ENCODE measurements at regions not wholly inside any gene's neighbourhood (a gene's known extent, or its start where the extent isn't known, plus 50 kb on each side); places are given as distances from the start of the nearest gene placed in this dataset.

GRCh38 chr11:10627816-10628215, 59.4 kb upstream of the LYVE1 start:
- Histone ChIP-seq H2BK120ac (replicated peaks; ENCODE audit: low read depth, low read length) (no peak overlapping the region), H3K36me3 (ENCODE audit: control insufficient read depth in 2 of 4, insufficient read depth in 4 of 4, low read length in 3 of 4) (no peaks in the 10 kb centered on the region), H3K4ac (replicated peaks; ENCODE audit: insufficient read length, low read depth, low read length) (no peak overlapping the region), H3K23me2 (ENCODE audit: low read depth, low read length) (no peaks in the 10 kb centered on the region), H2AK5ac (ENCODE audit: low read depth, low read length) (no peak overlapping the region), H4K8ac (ENCODE audit: extremely low read depth, insufficient read depth, low read length) (no peak overlapping the region), H3K4me3 (ENCODE audit: extremely low read depth in 1 of 4, insufficient read depth in 2 of 4, low read depth in 3 of 4, low read length in 4 of 4) (no peak overlapping the region), H3K4me1 (replicated peaks in 1 of 4; ENCODE audit: control insufficient read depth in 3 of 4, insufficient read depth in 4 of 4, low read length in 3 of 4) (no peaks in the 10 kb centered on the region; a peak in 1 of 7 replicates), H3K4me2 (ENCODE audit: insufficient read depth in 1 of 2, low read depth in 2 of 2, low read length in 2 of 2) (no peak overlapping the region), H3K14ac (ENCODE audit: insufficient read length) (no peak overlapping the region), H3K27me3 (replicated peaks in 1 of 4; ENCODE audit: control insufficient read depth in 3 of 4, extremely low read depth in 1 of 4, insufficient read depth in 3 of 4, low read length in 3 of 4) (no peaks in the 10 kb centered on the region), H3K56ac (replicated peaks; ENCODE audit: insufficient read length, low read depth, low read length) (no peak overlapping the region), H3K79me2 (ENCODE audit: control insufficient read depth in 1 of 2, insufficient read depth in 2 of 2, low read length in 2 of 2) (no peaks in the 10 kb centered on the region), H2BK20ac (ENCODE audit: low read length) (no peak overlapping the region), H4K5ac (ENCODE audit: insufficient read length, low read depth, low read length) (no peak overlapping the region), H3K18ac (ENCODE audit: extremely low read depth, low read length) (no peak overlapping the region), H3K9ac (replicated peaks in 1 of 4; ENCODE audit: extremely low read depth in 1 of 4, low read depth in 3 of 4, low read length in 3 of 4) (no peak overlapping the region), H2AFZ (ENCODE audit: low read length) (no peak overlapping the region), H2BK15ac (ENCODE audit: low read length) (no peak overlapping the region), H3K9me3 (ENCODE audit: insufficient read depth in 2 of 2, low read depth in 1 of 2, low read length in 1 of 2) (no peaks in the 10 kb centered on the region), H4K91ac (replicated peaks; ENCODE audit: insufficient read length, low read length) (no peak overlapping the region), H3K23ac (ENCODE audit: insufficient read length) (no peak overlapping the region), H2BK5ac (ENCODE audit: low read depth, low read length) (no peak overlapping the region), H4K20me1 (replicated peaks in 1 of 2; ENCODE audit: control insufficient read depth in 1 of 2, insufficient read depth in 2 of 2, low read length in 2 of 2) (no peaks in the 10 kb centered on the region), H3K27ac (ENCODE audit: low read depth, low read length) (no peak overlapping the region), H3K79me1 (ENCODE audit: low read depth, low read length) (no peaks in the 10 kb centered on the region), H2BK12ac (ENCODE audit: low read depth, low read length) (no peak overlapping the region)
- no peak for FAIRE-seq
- ChIA-PET CTCF (ENCODE audit: partially characterized antibody) (interaction anchor here (0.6 to 6.2 kb wide), 9 partner anchors 9 to 626 kb away, joined by 3 to 64 read pairs (median 5); no protein-coding TSS in a partner anchor), POLR2A (ENCODE audit: partially characterized antibody) (no interaction called here)
- DNase-seq (ENCODE audit: low read depth in 1 of 2, low spot score in 2 of 2): peak in 1 of 2 experiments; percentile 34
- WGBS, 2 experiments (ENCODE audit: extremely low coverage in 1 of 2, insufficient coverage in 1 of 2, insufficient read length in 1 of 2, insufficient replicate concordance in 2 of 2, low coverage in 1 of 2, low lambda C conversion rate in 2 of 2, missing lambda C conversion rate in 1 of 2): 90% methylated on average over 5 of the region's 5 CpGs; no CpG with 5 or more reads in 1 of the 2 experiments
- no peak for TF ChIP-seq CBX5 (IDR thresholded peaks at IDR 0.05; ENCODE audit: low read depth, low read length)
- TF ChIP-seq SIRT6 (IDR thresholded peaks at IDR 0.05; ENCODE audit: low read length): no peak
- no peak for TF ChIP-seq POLR2A (IDR thresholded peaks at IDR 0.05; ENCODE audit: control extremely low read depth in 1 of 2, low read depth in 2 of 2, low read length in 2 of 2)
- TF ChIP-seq GABPA (IDR thresholded peaks at IDR 0.05; ENCODE audit: borderline replicate concordance, insufficient read depth, low read length): no peak
- no peak for TF ChIP-seq SAP30 (IDR thresholded peaks at IDR 0.05; ENCODE audit: insufficient read depth, insufficient replicate concordance, low read length)
- no peak for TF ChIP-seq RXRA (IDR thresholded peaks at IDR 0.05; ENCODE audit: insufficient read depth, low read depth, low read length)
- no peak for TF ChIP-seq RFX5 (IDR thresholded peaks at IDR 0.05; ENCODE audit: borderline replicate concordance, low read depth, low read length)
- TF ChIP-seq ATF2 (IDR thresholded peaks at IDR 0.05; ENCODE audit: low read length): no peak
- TF ChIP-seq GTF2F1 (IDR thresholded peaks at IDR 0.05; ENCODE audit: borderline replicate concordance, low read depth, low read length): no peak
- no peak for TF ChIP-seq CHD2 (IDR thresholded peaks at IDR 0.05; ENCODE audit: low read length)
- no peak for TF ChIP-seq SP1 (IDR thresholded peaks at IDR 0.05; ENCODE audit: low read depth, low read length)
- no peak for TF ChIP-seq KDM1A (IDR thresholded peaks at IDR 0.05; ENCODE audit: borderline replicate concordance, low read length)
- TF ChIP-seq KDM4A (IDR thresholded peaks at IDR 0.05; ENCODE audit: low read depth, low read length, severe bottlenecking): no peak

Measured in H1 (cell line).